ENCODE measurements at regions not wholly inside any gene's neighbourhood (a gene's known extent, or its start where the extent isn't known, plus 50 kb on each side); places are given as distances from the start of the nearest gene placed in this dataset.

DNA sequence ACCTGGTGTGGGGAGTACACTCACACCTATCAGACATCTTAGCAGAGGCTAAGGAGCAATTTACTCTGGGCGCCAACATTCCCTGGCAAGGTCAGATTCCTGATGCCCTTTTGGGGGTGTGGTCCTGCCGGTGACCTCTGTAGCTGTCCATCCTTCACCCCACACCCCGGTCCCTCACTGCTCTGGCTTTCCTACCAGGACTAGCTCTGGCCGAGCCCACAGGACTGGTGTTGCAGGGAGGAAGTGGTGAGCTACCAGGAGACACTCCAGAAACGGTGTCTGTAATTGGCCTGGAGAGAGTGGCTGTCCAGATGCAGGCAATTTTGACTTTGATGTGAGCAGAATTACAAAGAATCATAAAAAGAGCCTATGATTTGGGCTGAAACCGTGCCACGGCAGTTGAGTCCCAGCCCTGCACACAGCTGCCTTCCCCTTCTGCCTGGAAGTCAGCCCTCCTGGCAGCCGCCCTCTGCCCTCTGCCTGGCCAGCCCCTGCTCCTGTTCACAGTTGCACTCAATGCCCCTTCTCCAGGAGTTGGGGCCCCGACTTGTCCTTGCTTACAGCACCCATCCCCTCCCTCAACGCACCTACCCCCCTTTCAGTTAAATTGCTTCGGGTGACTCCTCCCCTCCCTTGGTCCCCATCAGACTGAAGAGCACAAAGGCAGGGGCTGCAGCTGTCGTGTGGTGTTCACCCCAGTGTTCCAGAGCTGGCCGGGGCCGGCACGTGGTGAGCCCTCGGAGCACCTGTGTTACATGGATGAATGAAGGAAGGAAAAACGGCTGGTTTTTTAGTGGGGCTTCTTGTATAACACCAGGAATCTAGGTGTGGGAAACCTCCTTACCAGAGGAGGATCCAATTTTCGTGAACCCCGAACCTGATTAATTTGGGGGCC is 80.2 kb upstream of the TPM1 start:
- TF ChIP-seq, protein P1, sequence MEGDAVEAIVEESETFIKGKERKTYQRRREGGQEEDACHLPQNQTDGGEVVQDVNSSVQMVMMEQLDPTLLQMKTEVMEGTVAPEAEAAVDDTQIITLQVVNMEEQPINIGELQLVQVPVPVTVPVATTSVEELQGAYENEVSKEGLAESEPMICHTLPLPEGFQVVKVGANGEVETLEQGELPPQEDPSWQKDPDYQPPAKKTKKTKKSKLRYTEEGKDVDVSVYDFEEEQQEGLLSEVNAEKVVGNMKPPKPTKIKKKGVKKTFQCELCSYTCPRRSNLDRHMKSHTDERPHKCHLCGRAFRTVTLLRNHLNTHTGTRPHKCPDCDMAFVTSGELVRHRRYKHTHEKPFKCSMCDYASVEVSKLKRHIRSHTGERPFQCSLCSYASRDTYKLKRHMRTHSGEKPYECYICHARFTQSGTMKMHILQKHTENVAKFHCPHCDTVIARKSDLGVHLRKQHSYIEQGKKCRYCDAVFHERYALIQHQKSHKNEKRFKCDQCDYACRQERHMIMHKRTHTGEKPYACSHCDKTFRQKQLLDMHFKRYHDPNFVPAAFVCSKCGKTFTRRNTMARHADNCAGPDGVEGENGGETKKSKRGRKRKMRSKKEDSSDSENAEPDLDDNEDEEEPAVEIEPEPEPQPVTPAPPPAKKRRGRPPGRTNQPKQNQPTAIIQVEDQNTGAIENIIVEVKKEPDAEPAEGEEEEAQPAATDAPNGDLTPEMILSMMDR (conservative IDR thresholded peaks at IDR 0.05; ENCODE audit: low read length): no peak
- no peak for TF ChIP-seq EZH2phosphoT487 (IDR thresholded peaks at IDR 0.05; ENCODE audit: borderline replicate concordance, low read depth, low read length)
